ENCODE measurements at regions not wholly inside any gene's neighbourhood (a gene's known extent, or its start where the extent isn't known, plus 50 kb on each side); places are given as distances from the start of the nearest gene placed in this dataset.

DNA sequence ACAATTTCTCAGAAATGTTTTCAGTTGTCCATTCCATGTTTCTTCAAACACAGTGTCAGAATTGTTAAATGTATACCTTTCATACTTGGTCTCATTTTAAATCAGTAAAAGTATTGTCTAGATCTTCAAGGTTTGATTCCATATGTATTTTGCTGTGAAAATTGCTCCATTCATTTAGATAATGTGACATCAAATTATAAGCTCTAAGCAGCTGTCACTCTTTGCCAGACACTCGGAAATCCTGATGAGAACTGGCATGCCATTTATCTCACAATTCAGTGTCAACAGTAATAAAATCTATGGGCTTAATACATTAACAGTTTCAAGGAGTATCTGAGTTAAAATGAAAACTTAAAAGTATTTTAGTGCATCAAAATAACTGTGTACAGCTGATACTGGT is 1025.3 kb upstream of the EPHA6 start:
- H3F3A ChIP-seq (ENCODE audit: insufficient read depth, low read length): no peaks in the 10 kb centered on the region
- no peaks in the 10 kb centered on the region for H4K20me1 ChIP-seq (ENCODE audit: insufficient read depth, low read length)
- H3K27me3 ChIP-seq (ENCODE audit: insufficient read depth, low read length): no peaks in the 10 kb centered on the region
- H3K9ac ChIP-seq (ENCODE audit: low read length): no peak overlapping the region
- H3K4me3 ChIP-seq (ENCODE audit: low read depth, low read length, poor library complexity, severe bottlenecking): no peak overlapping the region
- H3K27ac ChIP-seq (ENCODE audit: low read depth, low read length, poor library complexity, severe bottlenecking): no peak overlapping the region
- no peak for TF ChIP-seq EZH2 (IDR thresholded peaks at IDR 0.05; ENCODE audit: borderline replicate concordance, low read length)
- TF ChIP-seq, protein P1, sequence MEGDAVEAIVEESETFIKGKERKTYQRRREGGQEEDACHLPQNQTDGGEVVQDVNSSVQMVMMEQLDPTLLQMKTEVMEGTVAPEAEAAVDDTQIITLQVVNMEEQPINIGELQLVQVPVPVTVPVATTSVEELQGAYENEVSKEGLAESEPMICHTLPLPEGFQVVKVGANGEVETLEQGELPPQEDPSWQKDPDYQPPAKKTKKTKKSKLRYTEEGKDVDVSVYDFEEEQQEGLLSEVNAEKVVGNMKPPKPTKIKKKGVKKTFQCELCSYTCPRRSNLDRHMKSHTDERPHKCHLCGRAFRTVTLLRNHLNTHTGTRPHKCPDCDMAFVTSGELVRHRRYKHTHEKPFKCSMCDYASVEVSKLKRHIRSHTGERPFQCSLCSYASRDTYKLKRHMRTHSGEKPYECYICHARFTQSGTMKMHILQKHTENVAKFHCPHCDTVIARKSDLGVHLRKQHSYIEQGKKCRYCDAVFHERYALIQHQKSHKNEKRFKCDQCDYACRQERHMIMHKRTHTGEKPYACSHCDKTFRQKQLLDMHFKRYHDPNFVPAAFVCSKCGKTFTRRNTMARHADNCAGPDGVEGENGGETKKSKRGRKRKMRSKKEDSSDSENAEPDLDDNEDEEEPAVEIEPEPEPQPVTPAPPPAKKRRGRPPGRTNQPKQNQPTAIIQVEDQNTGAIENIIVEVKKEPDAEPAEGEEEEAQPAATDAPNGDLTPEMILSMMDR (IDR thresholded peaks at IDR 0.05; ENCODE audit: low read length): no peak
- H3K4me1 ChIP-seq (ENCODE audit: insufficient read depth, low read length, severe bottlenecking): no peaks in the 10 kb centered on the region
- no peak overlapping the region for H3K4me2 ChIP-seq (ENCODE audit: low read length)
- no peaks in the 10 kb centered on the region for H3K36me3 ChIP-seq (ENCODE audit: insufficient read depth, low read length)
- no peaks in the 10 kb centered on the region for H3K9me2 ChIP-seq (ENCODE audit: low read depth, low read length)
- no peak overlapping the region for H2AFZ ChIP-seq (ENCODE audit: low read length)
- H3K9me3 ChIP-seq (ENCODE audit: low read length): no peaks in the 10 kb centered on the region
- H3K79me2 ChIP-seq (ENCODE audit: insufficient read depth, low read length): no peaks in the 10 kb centered on the region

DNA sequence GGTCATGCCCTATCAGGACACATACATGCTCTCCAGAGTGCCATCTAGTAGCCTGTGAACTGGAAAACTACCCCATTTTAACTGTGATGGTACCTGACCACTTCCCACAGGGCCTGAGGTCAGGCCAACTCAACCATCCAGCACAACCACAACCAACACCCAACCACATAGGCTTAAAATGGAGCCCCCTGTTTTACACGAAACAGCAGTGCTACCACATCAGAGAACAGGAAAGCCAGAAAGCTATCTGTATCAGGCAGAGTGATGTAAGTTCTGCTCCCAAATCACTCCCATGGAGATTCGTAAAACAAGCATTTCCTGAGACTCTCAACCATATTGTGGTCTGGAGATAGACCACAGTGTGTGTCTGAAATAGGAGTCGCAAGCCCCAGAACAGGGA is 1017.3 kb upstream of the EPHA6 start:
- H3K79me2 ChIP-seq (ENCODE audit: insufficient read depth, low read length): no peaks in the 10 kb centered on the region
- TF ChIP-seq, protein P1 (IDR thresholded peaks at IDR 0.05; ENCODE audit: low read length): no peak
- no peak for TF ChIP-seq EZH2 (IDR thresholded peaks at IDR 0.05; ENCODE audit: borderline replicate concordance, low read length)
- H3K4me2 ChIP-seq (ENCODE audit: low read length): no peak overlapping the region

GRCh38 chr3:95798628-95799027 is 1015.8 kb upstream of the EPHA6 start:
- no peak for TF ChIP-seq EZH2 (IDR thresholded peaks at IDR 0.05; ENCODE audit: borderline replicate concordance, low read length)
- TF ChIP-seq, protein P1 (IDR thresholded peaks at IDR 0.05; ENCODE audit: low read length): no peak
- no peak overlapping the region for H3K27ac ChIP-seq (ENCODE audit: low read depth, low read length, poor library complexity, severe bottlenecking)
- H3K9me2 ChIP-seq (ENCODE audit: low read depth, low read length): no peaks in the 10 kb centered on the region
- H3K36me3 ChIP-seq (ENCODE audit: insufficient read depth, low read length): no peaks in the 10 kb centered on the region
- no peaks in the 10 kb centered on the region for H3K4me1 ChIP-seq (ENCODE audit: insufficient read depth, low read length, severe bottlenecking)
- no peaks in the 10 kb centered on the region for H3K9me3 ChIP-seq (ENCODE audit: low read length)
- H3K79me2 ChIP-seq (ENCODE audit: insufficient read depth, low read length): no peaks in the 10 kb centered on the region
- no peak overlapping the region for H3K4me2 ChIP-seq (ENCODE audit: low read length)
- H3K27me3 ChIP-seq (ENCODE audit: insufficient read depth, low read length): no peaks in the 10 kb centered on the region
- H3K4me3 ChIP-seq (ENCODE audit: low read depth, low read length, poor library complexity, severe bottlenecking): no peak overlapping the region
- H3F3A ChIP-seq (ENCODE audit: insufficient read depth, low read length): no peaks in the 10 kb centered on the region
- no peak overlapping the region for H2AFZ ChIP-seq (ENCODE audit: low read length)
- H4K20me1 ChIP-seq (ENCODE audit: insufficient read depth, low read length): no peaks in the 10 kb centered on the region
- no peak overlapping the region for H3K9ac ChIP-seq (ENCODE audit: low read length)

More for the DNA sequence above, 1017.3 kb upstream of the EPHA6 start:
- no peak overlapping the region for H3K9ac ChIP-seq (ENCODE audit: low read length)
- no peaks in the 10 kb centered on the region for H3F3A ChIP-seq (ENCODE audit: insufficient read depth, low read length)
- H3K4me3 ChIP-seq (ENCODE audit: low read depth, low read length, poor library complexity, severe bottlenecking): no peak overlapping the region
- H2AFZ ChIP-seq (ENCODE audit: low read length): no peak overlapping the region
- H3K27me3 ChIP-seq (ENCODE audit: insufficient read depth, low read length): no peaks in the 10 kb centered on the region
- no peaks in the 10 kb centered on the region for H3K9me3 ChIP-seq (ENCODE audit: low read length)
- H3K27ac ChIP-seq (ENCODE audit: low read depth, low read length, poor library complexity, severe bottlenecking): no peak overlapping the region
- no peaks in the 10 kb centered on the region for H4K20me1 ChIP-seq (ENCODE audit: insufficient read depth, low read length)
- H3K36me3 ChIP-seq (ENCODE audit: insufficient read depth, low read length): no peaks in the 10 kb centered on the region
- no peaks in the 10 kb centered on the region for H3K4me1 ChIP-seq (ENCODE audit: insufficient read depth, low read length, severe bottlenecking)
- H3K9me2 ChIP-seq (ENCODE audit: low read depth, low read length): no peaks in the 10 kb centered on the region
